PC-9 (cell line): ENCODE measurements at regions not wholly inside any gene's neighbourhood (a gene's known extent, or its start where the extent isn't known, plus 50 kb on each side); places are given as distances from the start of the nearest gene placed in this dataset.

ENCODE experiments used
- CTCF ChIP-seq: fragments of 200-600 bp; sonication (generic); conservative IDR thresholded peaks from 2 replicates; pipeline ENCODE4 v1.6.1; 2017; ENCODE audit warnings: mixed run types, antibody characterized with exemption, mild to moderate bottlenecking, moderate library complexity
- EZH2 ChIP-seq: fragments of 200-600 bp; sonication (generic); IDR thresholded peaks from 2 replicates; pipeline ENCODE4 v1.8.0; 2017; ENCODE audit warnings: antibody characterized with exemption, low read depth

DNA sequence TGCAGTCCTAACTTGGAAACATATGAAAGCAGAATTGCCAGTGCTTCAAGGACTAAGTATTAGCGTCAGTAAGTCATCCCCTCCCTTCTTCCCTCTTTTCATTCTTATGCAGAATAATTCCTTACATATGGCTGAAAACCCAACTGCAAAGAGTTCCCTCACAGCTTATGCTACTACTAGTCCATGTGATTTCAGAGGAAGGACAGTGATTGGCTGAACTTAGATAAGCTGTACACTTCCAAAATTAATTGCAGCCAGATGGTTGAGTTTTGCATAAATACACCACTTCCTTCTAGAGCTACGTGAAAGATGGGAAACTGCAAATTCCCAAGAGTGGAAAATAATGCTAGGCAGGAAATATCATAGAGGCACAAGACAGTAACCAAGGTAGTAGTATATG lies 730.4 kb downstream of the OLFM4 start:
- no peak for TF ChIP-seq CTCF
- TF ChIP-seq EZH2, result no peak
